HepG2 (cell line): ENCODE measurements at regions not wholly inside any gene's neighbourhood (a gene's known extent, or its start where the extent isn't known, plus 50 kb on each side); places are given as distances from the start of the nearest gene placed in this dataset.

Experiments used
- ATAC-seq: fragments of 200-7000 bp; cut with Tn5 transposase; 3 replicates; pipeline ENCODE4 v1.9.1; 2020; ENCODE audit warnings: mild to moderate bottlenecking, moderate library complexity
- BruUV-seq: library from RNA; stranded (reverse); fragments of 400-500 nt; replicated peaks from 2 replicates; lab custom pipeline; 2021; lab: Mats Ljungman, UMichigan
- CTCF ChIA-PET: fragments of 300-600 bp; formaldehyde crosslinking; extraction: SDS; loops from one replicate; lab custom pipeline; 2021; ENCODE audit warnings: low total read pairs, inconsistent platforms, low intra/inter-chr PET ratio; lab: Yijun Ruan, JAX
- POLR2A ChIA-PET: fragments of 350-600 bp; sonication (Branson Sonifier 250); formaldehyde crosslinking; loops from one replicate; lab custom pipeline; 2020; ENCODE audit warnings: antibody characterized with exemption, inconsistent platforms; lab: Yijun Ruan, JAX
- DNase-seq: peaks from one replicate; pipeline ENCODE4 v3.0.0-alpha.2; 2015; ENCODE audit warnings: low spot score
- FAIRE-seq: peaks from 3 replicates; lab custom pipeline; 2011; peaks lifted over from hg19 to GRCh38; lab: Jason Lieb, UNC
- H2AFZ ChIP-seq: one replicate; pipeline ENCODE4 v1.6.1; 2011; ENCODE audit warnings: low read length, inconsistent platforms
- H3K27ac ChIP-seq: fragments of 300-600 bp; 3 replicates; pipeline ENCODE4 v1.8.0; 2011; ENCODE audit warnings: mixed run types, mild to moderate bottlenecking, mixed read lengths, low read length, inconsistent platforms; ENCODE audit not compliant: insufficient read depth; ENCODE audit errors: extremely low read length
- H3K27me3 ChIP-seq, 2 experiments: fragments of 200-600 bp in 1 of 2; 2 replicates in 1 of 2; 3 replicates in 1 of 2; pipeline versions ENCODE4 v1.6.0 to v1.8.0; 2011; ENCODE audit warnings: low read length in 2 of 2, mild to moderate bottlenecking in 2 of 2, moderate library complexity in 2 of 2, inconsistent platforms in 1 of 2; ENCODE audit not compliant: insufficient read depth in 2 of 2, control insufficient read depth in 1 of 2
- H3K36me3 ChIP-seq, 2 experiments: fragments of 200-600 bp in 1 of 2; replicated peaks in 1 of 2; 2 replicates in 1 of 2; 3 replicates in 1 of 2; pipeline versions ENCODE4 v1.5.1 to v1.8.0; 2011; ENCODE audit warnings: low read length in 2 of 2, inconsistent platforms in 1 of 2; ENCODE audit not compliant: insufficient read depth in 2 of 2, control insufficient read depth in 1 of 2
- H3K4me1 ChIP-seq: 2 replicates; pipeline ENCODE4 v1.5.1; 2012; ENCODE audit warnings: low read length, inconsistent platforms; ENCODE audit not compliant: insufficient read depth
- H3K4me2 ChIP-seq: 2 replicates; pipeline ENCODE4 v1.6.0; 2011; ENCODE audit warnings: low read depth, low read length, inconsistent platforms
- H3K4me3 ChIP-seq, 3 experiments: fragments of 200-600 bp in 1 of 3; sonication (generic), shearing (Covaris generic) in 1 of 3; replicated peaks in 1 of 3; 2 replicates each; pipeline ENCODE4 v1.5.1; 2011 to 2016; ENCODE audit warnings: low read length in 3 of 3, inconsistent platforms in 2 of 3, low read depth in 2 of 3, mild to moderate bottlenecking in 2 of 3, control low read depth in 1 of 3, mixed read lengths in 1 of 3; ENCODE audit not compliant: insufficient read depth in 1 of 3
- H3K79me2 ChIP-seq: one replicate; pipeline ENCODE4 v1.6.1; 2011; ENCODE audit warnings: low read length, inconsistent platforms; ENCODE audit not compliant: insufficient read depth
- H3K9ac ChIP-seq: 2 replicates; pipeline ENCODE4 v1.6.0; 2011; ENCODE audit warnings: mild to moderate bottlenecking, low read depth, low read length, inconsistent platforms; ENCODE audit not compliant: insufficient read depth
- H3K9me3 ChIP-seq: 2 replicates; pipeline ENCODE4 v1.5.1; 2012; ENCODE audit warnings: mild to moderate bottlenecking, low read length
- H4K20me1 ChIP-seq: 2 replicates; pipeline ENCODE4 v1.6.0; 2011; ENCODE audit warnings: inconsistent platforms, mild to moderate bottlenecking, low read length, moderate library complexity; ENCODE audit not compliant: insufficient read depth
- IKZF4 ChIP-seq: sonication (generic); formaldehyde crosslinking; IDR thresholded peaks from 2 replicates; pipeline ENCODE4 v1.5.1; 2020; ENCODE audit warnings: borderline replicate concordance, mild to moderate bottlenecking, low read depth, missing genetic modification reagents; ENCODE audit errors: not compliant biosample characterization
- KDM2A ChIP-seq: sonication (generic); formaldehyde crosslinking; IDR thresholded peaks from 2 replicates; pipeline ENCODE4 v1.4.0; 2020; ENCODE audit warnings: low read depth, missing genetic modification reagents, borderline replicate concordance
- MEIS1 ChIP-seq: sonication (generic); formaldehyde crosslinking; IDR thresholded peaks from 2 replicates; pipeline ENCODE4 v1.9.0; 2021; ENCODE audit warnings: mild to moderate bottlenecking, missing genetic modification reagents, moderate library complexity, borderline replicate concordance
- MIER3 ChIP-seq: IDR thresholded peaks from 2 replicates; pipeline ENCODE4 v1.6.1; 2016; ENCODE audit warnings: missing compliant biosample characterization, borderline replicate concordance
- MLLT10 ChIP-seq: sonication (generic); formaldehyde crosslinking; IDR thresholded peaks from 2 replicates; pipeline ENCODE4 v1.4.0; 2020; ENCODE audit warnings: missing genetic modification reagents
- MXD4 ChIP-seq: IDR thresholded peaks from 2 replicates; pipeline ENCODE4 v1.6.1; 2016; ENCODE audit warnings: mild to moderate bottlenecking, missing biosample characterization, missing genetic modification reagents
- TRIM24 ChIP-seq: sonication (generic); formaldehyde crosslinking; IDR thresholded peaks from 2 replicates; pipeline ENCODE4 v1.8.0; 2022; ENCODE audit warnings: mild to moderate bottlenecking, missing genetic modification reagents
- YY1 ChIP-seq: IDR thresholded peaks from 2 replicates; pipeline ENCODE4 v1.6.1; 2011; ENCODE audit warnings: low read length, low read depth, moderate library complexity, mild to moderate bottlenecking; ENCODE audit not compliant: insufficient read depth, insufficient replicate concordance
- ZNF670 ChIP-seq: sonication (generic); formaldehyde crosslinking; IDR thresholded peaks from 2 replicates; pipeline ENCODE4 v1.8.0; 2022; ENCODE audit warnings: mild to moderate bottlenecking, missing genetic modification reagents, borderline replicate concordance
- WGBS: methylation state at CpG from one replicate; pipeline ENCODE4 v1.1.6; 2017; ENCODE audit warnings: low lambda C conversion rate; 5-methylcytosine and 5-hydroxymethylcytosine counted together
- in situ Hi-C: cut with HindIII; loops from 2 replicates; pipeline ENCODE4 v1.10.0; 2017; ENCODE audit warnings: low pct_unique_long_range_greater_than_20kb; ENCODE audit not compliant: extremely low pct_ligation_motif_present
- intact Hi-C: fragments of 100-400 bp; cut with micrococcal nuclease; formaldehyde crosslinking; loops from one replicate; pipeline ENCODE4 v1.10.0; 2022; ENCODE audit not compliant: unreplicated experiment
- TF ChIP-seq, protein P1 (sequence below): sonication (generic); formaldehyde crosslinking; IDR thresholded peaks from 2 replicates; pipeline ENCODE4 v1.4.0; 2020; ENCODE audit warnings: missing genetic modification reagents
- TF ChIP-seq, protein P2 (sequence below): sonication (generic); formaldehyde crosslinking; conservative IDR thresholded peaks from 2 replicates; pipeline ENCODE4 v1.4.0; 2020; ENCODE audit warnings: missing genetic modification reagents
- TF ChIP-seq, protein P3 (sequence below): sonication (generic); formaldehyde crosslinking; IDR thresholded peaks from 2 replicates; pipeline ENCODE4 v1.9.0; 2022; ENCODE audit warnings: missing genetic modification reagents, mild to moderate bottlenecking, borderline replicate concordance
- TF ChIP-seq, protein P4 (sequence below): sonication (generic); formaldehyde crosslinking; IDR thresholded peaks from 2 replicates; pipeline ENCODE4 v1.5.1; 2020; ENCODE audit warnings: mild to moderate bottlenecking, missing genetic modification reagents, borderline replicate concordance

DNA sequence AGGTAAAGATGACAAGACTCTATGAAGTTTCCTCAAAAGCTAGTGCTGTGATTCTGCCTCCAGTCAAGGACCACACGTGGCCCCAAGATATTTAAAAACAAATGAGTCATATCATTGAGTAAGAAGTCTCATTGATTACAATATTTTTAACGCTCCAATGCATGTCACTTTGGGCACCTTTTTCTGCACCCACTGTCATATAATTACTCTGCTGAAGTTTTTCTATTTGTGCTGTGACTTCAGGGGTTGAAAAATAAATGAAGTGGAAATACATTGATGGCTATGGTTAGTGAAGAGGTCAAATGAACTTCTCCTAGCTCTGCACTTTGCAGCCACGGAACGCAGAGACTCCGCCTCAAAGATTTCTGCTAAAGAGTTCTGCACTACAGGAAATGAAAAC is 344.3 kb upstream of the KYNU start (continued):
- TF ChIP-seq, protein P1, sequence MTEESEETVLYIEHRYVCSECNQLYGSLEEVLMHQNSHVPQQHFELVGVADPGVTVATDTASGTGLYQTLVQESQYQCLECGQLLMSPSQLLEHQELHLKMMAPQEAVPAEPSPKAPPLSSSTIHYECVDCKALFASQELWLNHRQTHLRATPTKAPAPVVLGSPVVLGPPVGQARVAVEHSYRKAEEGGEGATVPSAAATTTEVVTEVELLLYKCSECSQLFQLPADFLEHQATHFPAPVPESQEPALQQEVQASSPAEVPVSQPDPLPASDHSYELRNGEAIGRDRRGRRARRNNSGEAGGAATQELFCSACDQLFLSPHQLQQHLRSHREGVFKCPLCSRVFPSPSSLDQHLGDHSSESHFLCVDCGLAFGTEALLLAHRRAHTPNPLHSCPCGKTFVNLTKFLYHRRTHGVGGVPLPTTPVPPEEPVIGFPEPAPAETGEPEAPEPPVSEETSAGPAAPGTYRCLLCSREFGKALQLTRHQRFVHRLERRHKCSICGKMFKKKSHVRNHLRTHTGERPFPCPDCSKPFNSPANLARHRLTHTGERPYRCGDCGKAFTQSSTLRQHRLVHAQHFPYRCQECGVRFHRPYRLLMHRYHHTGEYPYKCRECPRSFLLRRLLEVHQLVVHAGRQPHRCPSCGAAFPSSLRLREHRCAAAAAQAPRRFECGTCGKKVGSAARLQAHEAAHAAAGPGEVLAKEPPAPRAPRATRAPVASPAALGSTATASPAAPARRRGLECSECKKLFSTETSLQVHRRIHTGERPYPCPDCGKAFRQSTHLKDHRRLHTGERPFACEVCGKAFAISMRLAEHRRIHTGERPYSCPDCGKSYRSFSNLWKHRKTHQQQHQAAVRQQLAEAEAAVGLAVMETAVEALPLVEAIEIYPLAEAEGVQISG (CRISPR knock-in tag): no peak

DNA sequence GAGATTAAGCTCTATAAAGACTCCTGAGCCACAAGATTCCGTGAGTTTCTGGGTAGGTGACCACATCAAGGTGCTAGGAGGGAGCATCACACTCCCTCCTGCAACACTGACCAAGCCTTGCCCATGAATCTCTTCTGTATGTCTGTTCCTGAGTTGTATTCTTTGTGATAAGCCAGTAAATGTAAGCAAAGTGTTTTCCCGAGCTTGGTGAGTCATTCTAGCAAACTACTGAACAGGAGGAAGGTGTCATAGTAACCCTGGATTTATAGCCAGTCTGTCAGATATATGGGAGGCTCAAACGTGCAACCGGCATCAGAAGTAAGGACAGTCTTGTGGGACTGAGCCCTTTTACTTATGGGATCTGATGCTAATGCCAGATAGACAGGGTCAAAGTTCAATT is 346.1 kb upstream of the KYNU start:
- Histone ChIP-seq H3K4me2 (no peak overlapping the region), H3K4me3 (no peak overlapping the region), H3K27ac (no peak overlapping the region), H3K9me3 (no peaks in the 10 kb centered on the region), H3K9ac (no peak overlapping the region), H2AFZ (no peak overlapping the region), H3K36me3 (no peaks in the 10 kb centered on the region), H3K4me1 (no peaks in the 10 kb centered on the region), H3K79me2 (no peaks in the 10 kb centered on the region), H4K20me1 (no peaks in the 10 kb centered on the region), H3K27me3 (no peaks in the 10 kb centered on the region)
- ATAC-seq (no peak), FAIRE-seq (no peak), DNase-seq (no peak)
- BruUV-seq: no TSS peak
- in situ Hi-C loops: no loop called here
- intact Hi-C loops: no loop called here
- ChIA-PET POLR2A (no interaction called here), CTCF (no interaction called here)
- WGBS: 10% methylated on average over 4 of the region's 4 CpGs
- TF ChIP-seq, protein P2, sequence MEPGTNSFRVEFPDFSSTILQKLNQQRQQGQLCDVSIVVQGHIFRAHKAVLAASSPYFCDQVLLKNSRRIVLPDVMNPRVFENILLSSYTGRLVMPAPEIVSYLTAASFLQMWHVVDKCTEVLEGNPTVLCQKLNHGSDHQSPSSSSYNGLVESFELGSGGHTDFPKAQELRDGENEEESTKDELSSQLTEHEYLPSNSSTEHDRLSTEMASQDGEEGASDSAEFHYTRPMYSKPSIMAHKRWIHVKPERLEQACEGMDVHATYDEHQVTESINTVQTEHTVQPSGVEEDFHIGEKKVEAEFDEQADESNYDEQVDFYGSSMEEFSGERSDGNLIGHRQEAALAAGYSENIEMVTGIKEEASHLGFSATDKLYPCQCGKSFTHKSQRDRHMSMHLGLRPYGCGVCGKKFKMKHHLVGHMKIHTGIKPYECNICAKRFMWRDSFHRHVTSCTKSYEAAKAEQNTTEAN (CRISPR knock-in tag): no peak
- TF ChIP-seq MIER3: no peak
- TF ChIP-seq IKZF4: no peak
- no peak for TF ChIP-seq ZNF670 (CRISPR knock-in tag)
- TF ChIP-seq KDM2A (CRISPR knock-in tag): no peak
- TF ChIP-seq MEIS1: no peak
- TF ChIP-seq TRIM24 (CRISPR knock-in tag): no peak
- TF ChIP-seq MLLT10 (CRISPR knock-in tag): no peak
- TF ChIP-seq, protein P3, sequence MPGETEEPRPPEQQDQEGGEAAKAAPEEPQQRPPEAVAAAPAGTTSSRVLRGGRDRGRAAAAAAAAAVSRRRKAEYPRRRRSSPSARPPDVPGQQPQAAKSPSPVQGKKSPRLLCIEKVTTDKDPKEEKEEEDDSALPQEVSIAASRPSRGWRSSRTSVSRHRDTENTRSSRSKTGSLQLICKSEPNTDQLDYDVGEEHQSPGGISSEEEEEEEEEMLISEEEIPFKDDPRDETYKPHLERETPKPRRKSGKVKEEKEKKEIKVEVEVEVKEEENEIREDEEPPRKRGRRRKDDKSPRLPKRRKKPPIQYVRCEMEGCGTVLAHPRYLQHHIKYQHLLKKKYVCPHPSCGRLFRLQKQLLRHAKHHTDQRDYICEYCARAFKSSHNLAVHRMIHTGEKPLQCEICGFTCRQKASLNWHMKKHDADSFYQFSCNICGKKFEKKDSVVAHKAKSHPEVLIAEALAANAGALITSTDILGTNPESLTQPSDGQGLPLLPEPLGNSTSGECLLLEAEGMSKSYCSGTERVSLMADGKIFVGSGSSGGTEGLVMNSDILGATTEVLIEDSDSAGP (CRISPR knock-in tag): no peak
- TF ChIP-seq, protein P4, sequence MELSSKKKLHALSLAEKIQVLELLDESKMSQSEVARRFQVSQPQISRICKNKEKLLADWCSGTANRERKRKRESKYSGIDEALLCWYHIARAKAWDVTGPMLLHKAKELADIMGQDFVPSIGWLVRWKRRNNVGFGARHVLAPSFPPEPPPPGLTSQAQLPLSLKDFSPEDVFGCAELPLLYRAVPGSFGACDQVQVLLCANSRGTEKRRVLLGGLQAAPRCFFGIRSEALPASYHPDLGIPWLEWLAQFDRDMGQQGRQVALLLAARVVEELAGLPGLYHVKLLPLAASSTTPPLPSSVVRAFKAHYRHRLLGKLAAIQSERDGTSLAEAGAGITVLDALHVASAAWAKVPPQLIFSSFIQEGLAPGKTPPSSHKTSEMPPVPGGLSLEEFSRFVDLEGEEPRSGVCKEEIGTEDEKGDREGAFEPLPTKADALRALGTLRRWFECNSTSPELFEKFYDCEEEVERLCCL (CRISPR knock-in tag): no peak
- TF ChIP-seq YY1: no peak
- TF ChIP-seq MXD4: no peak
